ENCODE measurements at regions not wholly inside any gene's neighbourhood (a gene's known extent, or its start where the extent isn't known, plus 50 kb on each side); places are given as distances from the start of the nearest gene placed in this dataset.

DNA sequence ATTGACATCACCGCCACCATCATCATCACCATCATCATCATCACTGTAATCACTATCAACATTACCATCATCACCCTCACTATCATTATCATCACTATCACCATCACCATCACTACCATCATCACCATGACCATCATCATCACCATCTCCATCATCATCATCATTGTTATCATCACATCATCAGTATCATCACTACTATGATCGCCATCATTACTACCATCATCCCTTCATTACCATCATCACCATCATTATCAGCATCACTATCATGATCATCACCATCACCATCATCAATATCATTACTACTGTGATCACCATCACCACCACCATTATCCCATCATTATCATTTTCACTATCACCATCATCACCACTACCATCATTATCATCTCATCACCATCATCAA, 368.3 kb downstream of the SEC14L1 start:
- TF ChIP-seq, protein P1, sequence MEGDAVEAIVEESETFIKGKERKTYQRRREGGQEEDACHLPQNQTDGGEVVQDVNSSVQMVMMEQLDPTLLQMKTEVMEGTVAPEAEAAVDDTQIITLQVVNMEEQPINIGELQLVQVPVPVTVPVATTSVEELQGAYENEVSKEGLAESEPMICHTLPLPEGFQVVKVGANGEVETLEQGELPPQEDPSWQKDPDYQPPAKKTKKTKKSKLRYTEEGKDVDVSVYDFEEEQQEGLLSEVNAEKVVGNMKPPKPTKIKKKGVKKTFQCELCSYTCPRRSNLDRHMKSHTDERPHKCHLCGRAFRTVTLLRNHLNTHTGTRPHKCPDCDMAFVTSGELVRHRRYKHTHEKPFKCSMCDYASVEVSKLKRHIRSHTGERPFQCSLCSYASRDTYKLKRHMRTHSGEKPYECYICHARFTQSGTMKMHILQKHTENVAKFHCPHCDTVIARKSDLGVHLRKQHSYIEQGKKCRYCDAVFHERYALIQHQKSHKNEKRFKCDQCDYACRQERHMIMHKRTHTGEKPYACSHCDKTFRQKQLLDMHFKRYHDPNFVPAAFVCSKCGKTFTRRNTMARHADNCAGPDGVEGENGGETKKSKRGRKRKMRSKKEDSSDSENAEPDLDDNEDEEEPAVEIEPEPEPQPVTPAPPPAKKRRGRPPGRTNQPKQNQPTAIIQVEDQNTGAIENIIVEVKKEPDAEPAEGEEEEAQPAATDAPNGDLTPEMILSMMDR (IDR thresholded peaks at IDR 0.05): no peak
- no peak for TF ChIP-seq POLR2AphosphoS5 (IDR thresholded peaks at IDR 0.05; ENCODE audit: insufficient read depth in 1 of 2, low read depth in 1 of 2)

Measured in vagina (tissue), 2 donors.